HEK293 (cell line): ENCODE measurements at regions not wholly inside any gene's neighbourhood (a gene's known extent, or its start where the extent isn't known, plus 50 kb on each side); places are given as distances from the start of the nearest gene placed in this dataset.
A peak's percentile ranks its signal among the peaks of the same experiment; 100 is the strongest.

Experiments used
- CTCF ChIA-PET: fragments of 350-600 bp; formaldehyde crosslinking; extraction: SDS; loops from one replicate; lab custom pipeline; 2021; ENCODE audit warnings: antibody characterized with exemption; lab: Yijun Ruan, JAX
- POLR2A ChIA-PET: fragments of 300-600 bp; formaldehyde crosslinking; extraction: SDS; loops from one replicate; lab custom pipeline; 2020; ENCODE audit warnings: antibody characterized with exemption, inconsistent platforms; lab: Yijun Ruan, JAX
- H3K27ac ChIP-seq: fragments of 200-500 bp; sonication (Bioruptor generic); 2 replicates; pipeline ENCODE4 v1.5.1; 2014; ENCODE audit warnings: low read depth, low read length, control low read depth, inconsistent platforms; ENCODE audit errors: extremely low read depth
- H3K36me3 ChIP-seq, 2 experiments: fragments of 200-500 bp in 1 of 2; sonication (Bioruptor generic) in 1 of 2; 1 replicate in 1 of 2; 2 replicates in 1 of 2; pipeline ENCODE4 v1.5.1; 2014 to 2017; ENCODE audit warnings: inconsistent platforms in 2 of 2, low read length in 2 of 2; ENCODE audit not compliant: control insufficient read depth in 2 of 2, insufficient read depth in 1 of 2
- H3K4me1 ChIP-seq: fragments of 200-500 bp; sonication (Bioruptor generic); 2 replicates; pipeline ENCODE4 v1.5.1; 2014; ENCODE audit warnings: mild to moderate bottlenecking, low read length, inconsistent platforms; ENCODE audit not compliant: control insufficient read depth, insufficient read depth
- H3K4me3 ChIP-seq: 2 replicates; pipeline ENCODE4 v1.5.1; 2011; ENCODE audit warnings: low read depth, mild to moderate bottlenecking, control low read depth, low read length, moderate library complexity
- H3K9me3 ChIP-seq: fragments of 200-500 bp; sonication (Bioruptor generic); 2 replicates; pipeline ENCODE4 v1.5.1; 2014; ENCODE audit warnings: low read depth, low read length, inconsistent platforms; ENCODE audit not compliant: control insufficient read depth, insufficient read depth
- GLI2 ChIP-seq: fragments of 450-650 bp; formaldehyde crosslinking; IDR thresholded peaks from 2 replicates; pipeline ENCODE4; 2017; ENCODE audit warnings: missing biosample characterization, missing genetic modification characterization, low read depth, borderline replicate concordance
- KLF8 ChIP-seq: fragments of 450-650 bp; formaldehyde crosslinking; IDR thresholded peaks from 2 replicates; pipeline ENCODE4 v1.5.1; 2016; ENCODE audit warnings: missing biosample characterization, missing genetic modification characterization
- SP7 ChIP-seq: fragments of 450-650 bp; formaldehyde crosslinking; IDR thresholded peaks from 2 replicates; pipeline ENCODE4 v1.5.1; 2016; ENCODE audit warnings: missing biosample characterization, missing genetic modification characterization
- TRIM28 ChIP-seq: IDR thresholded peaks from 2 replicates; pipeline ENCODE4 v1.6.1; 2011; ENCODE audit warnings: low read length, control low read depth, borderline replicate concordance
- ZBTB10 ChIP-seq: fragments of 450-650 bp; formaldehyde crosslinking; IDR thresholded peaks from 2 replicates; pipeline ENCODE4 v1.5.1; 2016; ENCODE audit warnings: missing biosample characterization, missing genetic modification characterization
- ZBTB6 ChIP-seq: fragments of 450-650 bp; formaldehyde crosslinking; IDR thresholded peaks from 2 replicates; pipeline ENCODE4 v1.5.1; 2017; ENCODE audit warnings: missing biosample characterization, missing genetic modification characterization
- ZFP69B ChIP-seq: fragments of 450-650 bp; formaldehyde crosslinking; IDR thresholded peaks from 2 replicates; pipeline ENCODE4 v1.5.1; 2016; ENCODE audit warnings: missing biosample characterization, missing genetic modification characterization
- ZNF10 ChIP-seq: fragments of 450-650 bp; formaldehyde crosslinking; IDR thresholded peaks from 2 replicates; pipeline ENCODE4 v1.5.1; 2017; ENCODE audit warnings: missing biosample characterization, missing genetic modification characterization
- ZNF112 ChIP-seq: fragments of 450-650 bp; formaldehyde crosslinking; IDR thresholded peaks from 2 replicates; pipeline ENCODE4 v1.5.0; 2017; ENCODE audit warnings: missing biosample characterization, missing genetic modification characterization
- ZNF146 ChIP-seq: fragments of 450-650 bp; formaldehyde crosslinking; IDR thresholded peaks from 2 replicates; pipeline ENCODE4 v1.5.1; 2016; ENCODE audit warnings: missing biosample characterization, missing genetic modification characterization
- ZNF169 ChIP-seq: fragments of 450-650 bp; formaldehyde crosslinking; IDR thresholded peaks from 2 replicates; pipeline ENCODE4 v1.5.1; 2016; ENCODE audit warnings: missing biosample characterization, missing genetic modification characterization
- ZNF223 ChIP-seq: fragments of 450-650 bp; formaldehyde crosslinking; IDR thresholded peaks from 2 replicates; pipeline ENCODE4 v1.5.1; 2016; ENCODE audit warnings: missing biosample characterization, missing genetic modification characterization
- ZNF23 ChIP-seq: fragments of 450-650 bp; formaldehyde crosslinking; IDR thresholded peaks from 2 replicates; pipeline ENCODE4 v1.5.1; 2016; ENCODE audit warnings: missing biosample characterization, missing genetic modification characterization, borderline replicate concordance
- ZNF292 ChIP-seq: fragments of 450-650 bp; formaldehyde crosslinking; IDR thresholded peaks from 2 replicates; pipeline ENCODE4 v1.5.1; 2016; ENCODE audit warnings: low read depth, missing biosample characterization, missing genetic modification characterization, borderline replicate concordance
- ZNF335 ChIP-seq: fragments of 450-650 bp; formaldehyde crosslinking; conservative IDR thresholded peaks from 2 replicates; pipeline ENCODE4 v1.5.1; 2016; ENCODE audit warnings: missing biosample characterization, missing genetic modification characterization
- ZNF48 ChIP-seq: fragments of 450-650 bp; formaldehyde crosslinking; IDR thresholded peaks from 2 replicates; pipeline ENCODE4 v1.5.1; 2016; ENCODE audit warnings: missing biosample characterization, missing genetic modification characterization
- ZNF514 ChIP-seq: fragments of 450-650 bp; formaldehyde crosslinking; IDR thresholded peaks from 2 replicates; pipeline ENCODE4 v1.5.1; 2016; ENCODE audit warnings: missing biosample characterization, missing genetic modification characterization
- ZNF555 ChIP-seq: fragments of 450-650 bp; formaldehyde crosslinking; conservative IDR thresholded peaks from 2 replicates; pipeline ENCODE4 v1.5.1; 2017; ENCODE audit warnings: missing biosample characterization, mild to moderate bottlenecking, missing genetic modification characterization, inconsistent platforms
- ZNF561 ChIP-seq: fragments of 450-650 bp; IDR thresholded peaks from 2 replicates; pipeline ENCODE4 v1.5.1; 2018; ENCODE audit warnings: missing biosample characterization, missing genetic modification characterization, borderline replicate concordance
- ZNF571 ChIP-seq: fragments of 450-650 bp; formaldehyde crosslinking; IDR thresholded peaks from 2 replicates; pipeline ENCODE4 v1.5.0; 2017; ENCODE audit warnings: missing biosample characterization, missing genetic modification characterization
- ZNF654 ChIP-seq: fragments of 450-650 bp; formaldehyde crosslinking; IDR thresholded peaks from 2 replicates; pipeline ENCODE4 v1.5.1; 2016; ENCODE audit warnings: low read depth, missing biosample characterization, missing genetic modification characterization
- ZNF658 ChIP-seq: fragments of 450-650 bp; formaldehyde crosslinking; IDR thresholded peaks from 2 replicates; pipeline ENCODE4; 2016; ENCODE audit warnings: missing biosample characterization, missing genetic modification characterization
- ZNF677 ChIP-seq: fragments of 450-650 bp; IDR thresholded peaks from 2 replicates; pipeline ENCODE4 v1.5.0; 2018; ENCODE audit warnings: missing biosample characterization, mild to moderate bottlenecking, missing genetic modification characterization, moderate library complexity
- ZNF707 ChIP-seq: fragments of 450-650 bp; formaldehyde crosslinking; IDR thresholded peaks from 2 replicates; pipeline ENCODE4 v1.5.1; 2016; ENCODE audit warnings: missing biosample characterization, missing genetic modification characterization
- ZNF791 ChIP-seq: fragments of 450-650 bp; formaldehyde crosslinking; IDR thresholded peaks from 2 replicates; pipeline ENCODE4 v1.5.1; 2016; ENCODE audit warnings: missing biosample characterization, missing genetic modification characterization
- ZSCAN23 ChIP-seq: fragments of 450-650 bp; formaldehyde crosslinking; IDR thresholded peaks from 2 replicates; pipeline ENCODE4 v1.5.1; 2016; ENCODE audit warnings: missing biosample characterization, missing genetic modification characterization
- TF ChIP-seq, protein P1 (sequence below): fragments of 450-650 bp; formaldehyde crosslinking; IDR thresholded peaks from 2 replicates; pipeline ENCODE4 v1.5.1; 2016; ENCODE audit warnings: missing biosample characterization, missing genetic modification characterization

DNA sequence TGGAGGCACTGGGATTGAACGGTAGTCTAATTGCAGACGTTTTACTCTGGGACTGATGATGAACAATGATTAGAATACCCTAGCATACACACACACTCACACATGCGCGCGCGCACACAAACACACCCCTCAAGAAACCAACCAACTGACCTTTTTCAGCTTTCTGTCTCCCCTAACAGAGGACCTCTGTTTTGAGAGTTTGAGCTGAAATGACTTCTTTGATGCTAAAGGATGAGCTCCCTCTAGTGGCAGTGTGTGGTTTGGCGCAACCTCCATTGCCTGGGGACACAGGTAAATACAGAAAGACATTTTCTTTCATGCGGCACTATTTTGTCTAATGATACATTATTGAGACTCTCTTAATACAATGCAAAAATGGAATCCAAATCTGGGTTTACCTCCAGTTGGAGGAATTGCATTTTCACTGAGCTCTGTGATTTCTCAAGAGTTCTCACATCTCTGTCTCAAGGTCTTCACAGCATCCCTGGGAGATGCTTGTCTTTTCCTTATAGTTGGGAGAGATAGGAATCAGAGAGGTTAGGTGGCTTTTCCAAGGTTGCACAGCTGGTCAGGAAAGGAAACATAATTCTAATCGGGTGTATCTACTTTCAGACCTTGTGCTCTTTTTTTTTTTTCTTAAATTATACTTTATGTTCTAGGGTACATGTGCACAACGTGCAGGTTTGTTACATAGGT lies 187.5 kb downstream of the TMEM38B start:
- peaks cover 3% of the 10 kb centered on the region; the same call in 1 of the 2 replicates for H3K4me1 ChIP-seq
- POLR2A ChIA-PET = no interaction called here

DNA sequence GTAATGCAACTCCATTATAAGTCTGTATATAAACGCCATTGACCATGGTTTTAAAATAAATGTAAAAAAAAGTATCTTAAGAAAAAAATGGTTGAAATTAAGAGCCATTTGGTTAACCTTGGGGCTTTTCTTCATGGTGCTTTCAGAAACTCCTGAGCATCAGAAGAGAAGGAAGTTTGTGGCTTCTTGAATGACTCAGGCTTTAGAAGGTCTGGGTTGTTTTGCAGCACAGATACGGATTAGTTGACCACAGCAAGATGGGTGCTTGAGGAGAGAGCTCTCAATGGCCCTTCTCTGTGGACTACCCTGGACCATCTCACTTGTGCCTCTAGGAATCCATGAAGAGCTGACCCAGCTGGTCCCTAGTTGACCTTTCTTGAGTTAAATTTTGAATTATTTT lies 189.5 kb downstream of the TMEM38B start:
- Histone ChIP-seq H3K4me1 (no peaks in the 10 kb centered on the region), H3K4me3 (no peak overlapping the region), H3K27ac (no peak overlapping the region), H3K9me3 (no peaks in the 10 kb centered on the region), H3K36me3 (no peaks in the 10 kb centered on the region)
- TF ChIP-seq ZNF791 (no peak), ZNF48 (tag by site-specific recombination) (no peak), KLF8 (tag by site-specific recombination) (no peak), ZNF292 (tag by site-specific recombination) (no peak)
- ChIA-PET POLR2A (no interaction called here), CTCF (interaction anchor here (0.6 to 3.8 kb wide), 7 partner anchors 17 to 463 kb away, joined by 3 to 22 read pairs (median 4); no protein-coding TSS in a partner anchor)

More for the DNA sequence above, 187.5 kb downstream of the TMEM38B start:
- Histone ChIP-seq H3K27ac (no peak overlapping the region), H3K4me3 (no peak overlapping the region), H3K9me3 (no peaks in the 10 kb centered on the region)
- CTCF ChIA-PET = interaction anchor here (0.5 to 5.2 kb wide), 56 partner anchors 8 to 1293 kb away, joined by 3 to 104 read pairs (median 4); no protein-coding TSS in a partner anchor
- TF ChIP-seq ZNF112 (no peak), ZNF658 (no peak), ZNF146 (tag by site-specific recombination) (no peak), ZNF571 (tag by site-specific recombination) (no peak), ZNF10 (tag by site-specific recombination) (no peak), ZNF561 (tag by site-specific recombination) (no peak), ZNF677 (no peak), ZNF654 (tag by site-specific recombination) (peak; percentile 74)
- TF ChIP-seq, all 188 proteins: peak for 1
- H3K36me3 ChIP-seq = no peaks in the 10 kb centered on the region

DNA sequence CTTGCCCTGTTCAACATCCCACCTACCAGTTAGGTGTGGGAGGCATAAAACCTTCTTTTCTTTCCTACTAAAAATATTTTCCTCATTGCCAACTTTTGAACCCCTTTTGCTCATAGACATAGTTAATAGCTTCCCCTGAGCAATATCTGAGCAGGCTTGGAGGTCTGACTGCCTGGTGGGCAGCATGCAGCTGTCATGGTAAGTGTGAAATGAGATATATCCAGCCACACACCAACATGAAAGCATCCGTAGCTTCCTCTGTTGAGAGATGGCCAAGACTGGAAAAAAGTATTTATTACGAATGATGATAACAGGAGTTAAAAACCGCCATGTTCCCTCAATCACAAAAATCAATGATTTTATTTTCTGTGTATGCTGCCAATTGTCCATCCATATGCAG lies 190.1 kb downstream of the TMEM38B start:
- H3K4me1 ChIP-seq = no peaks in the 10 kb centered on the region
- H3K36me3 ChIP-seq = no peaks in the 10 kb centered on the region
- H3K27ac ChIP-seq = no peak overlapping the region
- CTCF ChIA-PET = interaction anchor here (0.7 to 3.8 kb wide), 4 partner anchors 19 to 464 kb away, joined by 3 to 22 read pairs (median 4); no protein-coding TSS in a partner anchor
- H3K4me3 ChIP-seq = no peak overlapping the region
- H3K9me3 ChIP-seq = no peaks in the 10 kb centered on the region
- POLR2A ChIA-PET = no interaction called here
- no peak for TF ChIP-seq ZNF335 (tag by site-specific recombination)
- TF ChIP-seq ZBTB10 (tag by site-specific recombination) = no peak
- TF ChIP-seq ZSCAN23 (tag by site-specific recombination) = no peak
- TF ChIP-seq ZNF23 (tag by site-specific recombination) = no peak
- no peak for TF ChIP-seq TRIM28
- no peak for TF ChIP-seq ZBTB6 (tag by site-specific recombination)
- no peak for TF ChIP-seq ZNF707 (tag by site-specific recombination)
- TF ChIP-seq GLI2 (tag by site-specific recombination) = no peak
- TF ChIP-seq SP7 (tag by site-specific recombination) = no peak
- TF ChIP-seq ZNF223 = no peak
- no peak for TF ChIP-seq ZNF169 (tag by site-specific recombination)
- TF ChIP-seq ZNF555 (tag by site-specific recombination) = no peak
- no peak for TF ChIP-seq ZNF514 (tag by site-specific recombination)
- TF ChIP-seq, protein P1, sequence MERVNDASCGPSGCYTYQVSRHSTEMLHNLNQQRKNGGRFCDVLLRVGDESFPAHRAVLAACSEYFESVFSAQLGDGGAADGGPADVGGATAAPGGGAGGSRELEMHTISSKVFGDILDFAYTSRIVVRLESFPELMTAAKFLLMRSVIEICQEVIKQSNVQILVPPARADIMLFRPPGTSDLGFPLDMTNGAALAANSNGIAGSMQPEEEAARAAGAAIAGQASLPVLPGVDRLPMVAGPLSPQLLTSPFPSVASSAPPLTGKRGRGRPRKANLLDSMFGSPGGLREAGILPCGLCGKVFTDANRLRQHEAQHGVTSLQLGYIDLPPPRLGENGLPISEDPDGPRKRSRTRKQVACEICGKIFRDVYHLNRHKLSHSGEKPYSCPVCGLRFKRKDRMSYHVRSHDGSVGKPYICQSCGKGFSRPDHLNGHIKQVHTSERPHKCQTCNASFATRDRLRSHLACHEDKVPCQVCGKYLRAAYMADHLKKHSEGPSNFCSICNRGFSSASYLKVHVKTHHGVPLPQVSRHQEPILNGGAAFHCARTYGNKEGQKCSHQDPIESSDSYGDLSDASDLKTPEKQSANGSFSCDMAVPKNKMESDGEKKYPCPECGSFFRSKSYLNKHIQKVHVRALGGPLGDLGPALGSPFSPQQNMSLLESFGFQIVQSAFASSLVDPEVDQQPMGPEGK = no peak
- TF ChIP-seq ZFP69B (tag by site-specific recombination) = no peak
